GM19025 (cell line): ENCODE measurements at regions not wholly inside any gene's neighbourhood (a gene's known extent, or its start where the extent isn't known, plus 50 kb on each side); places are given as distances from the start of the nearest gene placed in this dataset.

Experiments used
- ATAC-seq: cut with Tn5 transposase; IDR thresholded peaks from one replicate; pipeline ENCODE4 v1.9.1; 2021; ENCODE audit warnings: mild to moderate bottlenecking, low read depth, moderate library complexity; ENCODE audit not compliant: unreplicated experiment

GRCh38 chr4:43882470-43882869 lies 566.1 kb downstream of the KCTD8 start:
- ATAC-seq: no peak

- no peak for ATAC-seq
These were observed 562.4 kb downstream of the KCTD8 start for GRCh38 chr4:43886196-43886595.

GRCh38 chr4:43898836-43899235 lies 549.8 kb downstream of the KCTD8 start:
- no peak for ATAC-seq

GRCh38 chr4:43903456-43903855 lies 545.2 kb downstream of the KCTD8 start:
- no peak for ATAC-seq

DNA sequence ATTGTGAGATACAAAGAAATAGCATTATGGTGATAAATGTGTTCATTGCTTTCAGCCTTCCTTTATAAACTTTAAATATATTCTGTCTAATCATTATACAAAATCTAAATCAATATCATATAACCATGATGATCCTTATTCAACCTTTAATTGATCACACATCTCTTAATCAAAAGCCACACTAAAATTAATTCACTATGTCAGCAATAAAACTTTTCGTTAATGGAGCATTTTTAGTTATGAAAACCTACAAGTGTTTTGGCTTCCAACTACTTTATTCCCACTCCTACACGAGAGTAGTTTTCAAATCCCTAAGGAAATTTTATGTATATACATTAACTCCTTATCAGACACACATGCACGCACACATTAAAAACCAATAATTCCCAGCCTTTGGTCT lies 530.2 kb downstream of the KCTD8 start:
- ATAC-seq: no peak

- ATAC-seq: no peak
These were observed 516.2 kb downstream of the KCTD8 start for GRCh38 chr4:43932448-43932847.

DNA sequence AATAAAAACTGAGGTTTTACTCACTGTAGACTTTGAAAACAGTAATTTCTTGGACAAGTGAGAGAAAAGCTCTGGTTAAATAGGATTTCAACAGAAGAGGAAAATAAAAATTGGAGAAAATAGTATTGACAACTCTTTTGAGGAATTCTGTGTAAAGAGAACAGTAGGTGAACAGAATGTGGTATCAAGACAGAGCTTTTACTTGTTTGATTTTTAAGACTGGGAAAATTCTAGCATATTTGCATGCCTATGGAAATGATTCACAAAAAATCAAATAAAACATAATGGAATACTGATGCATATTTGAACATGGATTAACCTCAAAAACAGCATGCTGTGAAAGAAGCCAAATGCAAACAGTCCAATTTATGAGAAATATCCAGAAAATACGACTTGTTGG lies 504.6 kb downstream of the KCTD8 start:
- no peak for ATAC-seq

- no peak for ATAC-seq
These were observed 488.6 kb downstream of the KCTD8 start for GRCh38 chr4:43959976-43960375.

DNA sequence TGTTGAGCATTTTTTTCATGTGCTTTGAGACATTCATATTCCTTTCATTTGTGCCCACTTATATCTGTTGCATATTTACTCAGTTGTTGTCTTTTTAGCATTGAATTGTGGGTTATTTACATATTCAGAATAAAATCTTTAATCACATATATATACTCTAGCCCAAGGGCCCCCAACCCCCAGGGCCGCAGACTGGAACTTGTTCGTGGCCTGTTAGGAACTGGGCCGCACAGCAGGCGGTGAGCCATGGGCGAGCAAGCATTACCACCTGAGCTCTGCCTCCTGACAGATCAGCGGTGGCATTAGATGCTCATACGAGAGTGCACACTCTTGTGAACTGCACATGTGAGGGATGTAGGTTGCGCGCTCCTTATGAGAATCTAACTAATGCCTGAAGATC lies 480.6 kb downstream of the KCTD8 start:
- no peak for ATAC-seq

- ATAC-seq: no peak
These were observed 465.0 kb downstream of the KCTD8 start for GRCh38 chr4:43983610-43984009.

DNA sequence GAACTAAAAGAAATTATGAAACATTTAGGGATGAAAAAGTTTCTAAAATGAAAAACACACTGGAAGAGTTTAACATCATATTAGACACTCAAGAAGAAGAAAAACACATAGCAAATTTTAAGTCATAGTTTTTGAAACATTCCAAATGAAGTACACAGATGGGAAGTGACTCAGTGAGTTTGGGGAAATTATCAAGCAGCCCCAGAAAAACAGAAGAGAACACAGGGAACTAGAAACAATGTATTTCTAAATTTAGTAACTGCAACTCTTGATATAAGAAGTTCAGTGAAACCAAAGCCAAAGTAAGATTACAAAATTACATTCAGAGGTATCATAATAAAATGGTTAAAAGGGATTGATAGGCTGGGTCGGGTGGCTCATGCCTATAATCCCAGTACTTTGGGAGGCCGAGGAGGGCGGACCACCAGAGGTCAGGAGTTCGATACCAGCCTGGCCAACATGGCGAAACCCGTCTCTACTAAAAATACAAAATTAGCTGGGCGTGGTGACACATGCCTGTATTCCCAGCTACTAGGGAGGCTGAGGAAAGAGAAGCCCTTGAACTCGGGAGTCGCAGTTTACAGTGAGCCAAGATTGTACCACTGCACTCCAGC lies 461.2 kb downstream of the KCTD8 start:
- no peak for ATAC-seq

- no peak for ATAC-seq
These were observed 458.1 kb downstream of the KCTD8 start for GRCh38 chr4:43990551-43990950.

DNA sequence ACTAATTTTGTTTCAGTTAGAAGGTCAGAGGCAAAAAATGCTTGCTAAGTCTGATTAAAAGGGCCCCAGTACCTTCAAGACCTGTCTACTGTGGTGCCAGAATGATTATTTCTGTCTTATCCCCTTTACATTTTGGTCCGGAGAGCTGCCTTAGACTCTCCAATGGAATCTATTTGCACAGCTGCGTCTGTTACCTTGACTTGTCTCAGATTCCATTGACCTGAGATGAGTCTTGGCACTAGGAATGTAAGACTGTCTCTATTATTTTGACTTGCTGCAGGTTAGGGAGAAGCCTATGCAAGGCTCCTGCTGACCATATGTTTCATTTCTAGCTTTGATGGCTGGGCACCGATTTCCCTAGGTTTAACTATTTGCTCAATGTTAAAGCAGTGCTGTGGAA lies 457.6 kb downstream of the KCTD8 start:
- no peak for ATAC-seq

- ATAC-seq: no peak
These were observed 456.1 kb downstream of the KCTD8 start for GRCh38 chr4:43992552-43992951.

GRCh38 chr4:43993196-43993902 lies 455.3 kb downstream of the KCTD8 start:
- no peak for ATAC-seq

DNA sequence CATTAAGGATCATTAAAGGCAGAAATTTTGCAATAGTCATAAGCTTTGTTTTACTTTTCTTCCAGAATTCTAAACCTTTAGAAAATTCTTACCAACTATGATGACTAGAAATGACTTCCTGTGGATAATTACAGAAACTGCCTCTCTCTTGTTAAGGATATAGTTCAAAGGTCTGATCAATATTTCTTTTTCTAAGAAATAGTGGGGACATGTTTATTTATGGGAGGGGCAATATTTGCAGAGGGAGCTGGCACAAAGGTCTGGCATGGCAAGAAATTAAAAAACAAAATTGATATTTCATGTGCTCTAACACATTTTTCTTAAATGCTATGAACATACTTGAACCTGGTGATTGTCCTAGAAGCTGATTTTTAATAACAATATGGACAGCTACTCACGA lies 448.9 kb downstream of the KCTD8 start:
- ATAC-seq: no peak

DNA sequence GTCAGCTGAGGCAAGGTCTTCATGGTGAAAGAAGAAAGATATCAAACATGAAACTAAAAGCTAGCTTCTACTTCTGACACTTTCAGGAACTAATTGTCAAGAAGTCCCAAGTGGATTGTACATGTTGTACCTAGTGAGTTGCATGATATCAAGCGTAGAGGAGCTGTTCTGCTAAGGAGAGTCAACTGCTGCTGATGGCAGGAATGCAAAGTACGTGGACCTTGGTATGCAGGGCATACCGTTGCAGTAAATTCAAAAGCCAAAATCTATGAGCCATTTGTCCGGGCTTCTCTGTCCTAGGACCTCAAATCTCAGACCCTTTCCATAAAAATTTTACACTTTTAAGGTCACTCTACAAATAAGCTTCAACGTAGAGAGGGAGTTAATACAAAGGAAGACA lies 446.2 kb downstream of the KCTD8 start:
- no peak for ATAC-seq

GRCh38 chr4:44016570-44017421 lies 431.8 kb downstream of the KCTD8 start:
- no peak for ATAC-seq

DNA sequence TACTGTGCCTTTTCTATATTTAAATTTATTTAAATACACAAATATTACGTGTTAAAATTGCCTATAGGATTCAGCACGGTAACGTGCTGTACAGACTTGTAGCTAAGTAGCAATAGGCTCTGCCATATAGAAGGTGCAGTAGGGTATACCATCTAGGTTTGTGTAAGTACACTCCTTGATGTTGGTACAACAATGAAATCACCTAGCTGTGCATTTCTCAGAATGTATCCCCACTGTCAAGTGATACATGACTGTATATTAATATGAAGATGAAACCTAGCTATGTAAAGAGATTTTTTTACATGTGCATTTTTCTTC lies 431.2 kb downstream of the KCTD8 start:
- no peak for ATAC-seq

- ATAC-seq: no peak
These were observed 428.9 kb downstream of the KCTD8 start for GRCh38 chr4:44019721-44020120.

DNA sequence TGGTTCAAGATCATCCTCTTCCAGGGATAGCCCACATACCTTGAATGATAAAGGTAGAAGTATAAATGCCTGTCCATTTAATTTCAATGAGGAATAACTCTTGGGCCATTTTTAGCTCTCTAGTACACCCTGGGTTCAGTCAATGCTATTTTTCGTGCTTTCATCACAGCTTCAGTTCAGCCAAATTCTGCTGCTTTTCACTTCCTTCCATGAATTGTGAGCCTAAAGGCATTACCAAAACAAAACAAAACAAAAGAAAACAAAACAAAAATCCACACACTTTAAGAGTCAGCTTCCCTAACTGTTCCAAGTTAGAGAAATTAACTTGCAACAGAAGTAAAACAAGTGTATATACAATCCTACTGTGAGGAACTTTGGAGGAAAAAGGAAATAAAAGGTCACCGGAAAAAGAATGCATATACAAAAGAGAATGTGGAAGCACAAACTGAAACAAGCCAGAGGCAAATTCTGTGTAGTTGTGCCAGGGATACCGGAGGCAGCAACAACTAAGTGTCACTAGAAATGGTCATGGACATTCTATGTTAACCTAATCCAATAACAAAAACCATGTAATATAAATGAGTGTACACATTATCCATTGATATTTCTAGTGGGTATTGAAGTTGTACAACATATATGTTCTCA lies 423.1 kb downstream of the KCTD8 start:
- ATAC-seq: no peak
